Loucy (cell line): ENCODE measurements at regions not wholly inside any gene's neighbourhood (a gene's known extent, or its start where the extent isn't known, plus 50 kb on each side); places are given as distances from the start of the nearest gene placed in this dataset.

Source experiments
- EZH2phosphoT487 ChIP-seq: fragments of 200-600 bp; IDR thresholded peaks from 2 replicates; pipeline ENCODE4 v1.6.1; 2018; ENCODE audit warnings: antibody characterized with exemption, mild to moderate bottlenecking, moderate library complexity, borderline replicate concordance
- TF ChIP-seq, protein P1 (sequence below): fragments of 200-600 bp; sonication (generic); conservative IDR thresholded peaks from 2 replicates; pipeline ENCODE4 v1.5.1; 2014; ENCODE audit warnings: mild to moderate bottlenecking, antibody characterized with exemption, low read length

DNA sequence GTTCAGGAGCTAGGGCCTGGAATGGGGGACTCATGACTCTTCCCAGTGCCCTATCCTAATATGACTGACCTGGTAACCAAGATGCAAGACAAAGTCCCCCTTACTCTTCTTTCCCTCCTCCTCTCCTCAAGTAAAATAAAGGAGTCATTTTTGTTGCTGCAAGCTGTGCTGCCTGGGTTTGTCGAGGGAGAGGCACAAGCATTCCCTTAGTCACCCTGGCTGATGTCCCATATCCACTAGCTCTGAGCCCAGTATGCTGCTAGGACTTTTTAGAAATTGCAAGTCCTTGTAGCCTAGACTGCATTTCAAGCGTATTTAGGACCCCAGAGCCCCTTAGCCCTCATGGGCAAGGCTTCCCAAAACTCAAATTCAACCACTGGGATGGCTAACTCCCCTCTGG, 338.5 kb upstream of the SETBP1 start:
- TF ChIP-seq, protein P1, sequence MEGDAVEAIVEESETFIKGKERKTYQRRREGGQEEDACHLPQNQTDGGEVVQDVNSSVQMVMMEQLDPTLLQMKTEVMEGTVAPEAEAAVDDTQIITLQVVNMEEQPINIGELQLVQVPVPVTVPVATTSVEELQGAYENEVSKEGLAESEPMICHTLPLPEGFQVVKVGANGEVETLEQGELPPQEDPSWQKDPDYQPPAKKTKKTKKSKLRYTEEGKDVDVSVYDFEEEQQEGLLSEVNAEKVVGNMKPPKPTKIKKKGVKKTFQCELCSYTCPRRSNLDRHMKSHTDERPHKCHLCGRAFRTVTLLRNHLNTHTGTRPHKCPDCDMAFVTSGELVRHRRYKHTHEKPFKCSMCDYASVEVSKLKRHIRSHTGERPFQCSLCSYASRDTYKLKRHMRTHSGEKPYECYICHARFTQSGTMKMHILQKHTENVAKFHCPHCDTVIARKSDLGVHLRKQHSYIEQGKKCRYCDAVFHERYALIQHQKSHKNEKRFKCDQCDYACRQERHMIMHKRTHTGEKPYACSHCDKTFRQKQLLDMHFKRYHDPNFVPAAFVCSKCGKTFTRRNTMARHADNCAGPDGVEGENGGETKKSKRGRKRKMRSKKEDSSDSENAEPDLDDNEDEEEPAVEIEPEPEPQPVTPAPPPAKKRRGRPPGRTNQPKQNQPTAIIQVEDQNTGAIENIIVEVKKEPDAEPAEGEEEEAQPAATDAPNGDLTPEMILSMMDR = no peak
- no peak for TF ChIP-seq EZH2phosphoT487
